DOHH2 (cell line): ENCODE measurements at regions not wholly inside any gene's neighbourhood (a gene's known extent, or its start where the extent isn't known, plus 50 kb on each side); places are given as distances from the start of the nearest gene placed in this dataset.

Experiments used
- H3F3A ChIP-seq: fragments of 200-600 bp; sonication (generic), shearing (Covaris generic); 2 replicates; pipeline ENCODE4 v1.6.0; 2016; ENCODE audit warnings: antibody characterized with exemption, mild to moderate bottlenecking; ENCODE audit not compliant: control insufficient read depth, insufficient read depth
- H3K27ac ChIP-seq: fragments of 200-600 bp; sonication (generic); 2 replicates; pipeline ENCODE4 v1.5.1; 2014; ENCODE audit warnings: low read depth, mild to moderate bottlenecking, low read length, moderate library complexity
- H3K27me3 ChIP-seq: fragments of 200-600 bp; sonication (generic); 2 replicates; pipeline ENCODE4 v1.6.1; 2014; ENCODE audit warnings: mild to moderate bottlenecking, low read length, mixed read lengths; ENCODE audit not compliant: control insufficient read depth
- H3K36me3 ChIP-seq: fragments of 200-600 bp; sonication (generic); 2 replicates; pipeline ENCODE4 v1.6.1; 2014; ENCODE audit warnings: mild to moderate bottlenecking, low read length, moderate library complexity, mixed read lengths; ENCODE audit not compliant: control insufficient read depth
- H3K4me1 ChIP-seq: fragments of 200-600 bp; sonication (generic); 2 replicates; pipeline ENCODE4 v1.6.1; 2014; ENCODE audit warnings: mild to moderate bottlenecking, low read length, mixed read lengths; ENCODE audit not compliant: control insufficient read depth
- H3K4me2 ChIP-seq: fragments of 200-600 bp; sonication (generic); 2 replicates; pipeline ENCODE4 v1.6.0; 2014; ENCODE audit warnings: mild to moderate bottlenecking, low read length, moderate library complexity
- H3K4me3 ChIP-seq: fragments of 200-600 bp; sonication (generic); 2 replicates; pipeline ENCODE4 v1.5.1; 2014; ENCODE audit warnings: mild to moderate bottlenecking, low read length, mixed read lengths
- H3K79me2 ChIP-seq: fragments of 200-600 bp; sonication (generic); 2 replicates; pipeline ENCODE4 v1.6.1; 2014; ENCODE audit warnings: mild to moderate bottlenecking, low read length, mixed read lengths; ENCODE audit not compliant: control insufficient read depth
- H3K9me2 ChIP-seq: fragments of 200-600 bp; sonication (generic); replicated peaks from 2 replicates; pipeline ENCODE4 v1.6.1; 2014; ENCODE audit warnings: mild to moderate bottlenecking, low read length, mixed read lengths; ENCODE audit not compliant: control insufficient read depth
- H3K9me3 ChIP-seq: fragments of 200-600 bp; sonication (generic); 2 replicates; pipeline ENCODE4 v1.6.1; 2014; ENCODE audit warnings: antibody characterized with exemption, low read length, mixed read lengths; ENCODE audit not compliant: control insufficient read depth, insufficient read depth
- H4K20me1 ChIP-seq: fragments of 200-600 bp; sonication (generic); 2 replicates; pipeline ENCODE4 v1.6.0; 2014; ENCODE audit warnings: low read depth, mild to moderate bottlenecking, antibody characterized with exemption, low read length, moderate library complexity; ENCODE audit not compliant: control insufficient read depth, insufficient read depth
- CTCF ChIP-seq: fragments of 200-600 bp; sonication (generic); IDR thresholded peaks from one replicate; pipeline ENCODE4 v1.5.1; 2014; ENCODE audit warnings: antibody characterized with exemption, mild to moderate bottlenecking, low read depth, low read length; ENCODE audit not compliant: poor library complexity, severe bottlenecking
- EZH2phosphoT487 ChIP-seq: fragments of 200-600 bp; sonication (generic); IDR thresholded peaks from 2 replicates; pipeline ENCODE4 v1.6.1; 2017; ENCODE audit warnings: borderline replicate concordance, mild to moderate bottlenecking, antibody characterized with exemption, low read length, moderate library complexity, mixed read lengths

GRCh38 chr14:37939442-37940028, 268.2 kb upstream of the SSTR1 start:
- Histone ChIP-seq H3K9me2 (no peaks in the 10 kb centered on the region), H3K4me3 (no peak overlapping the region), H3K9me3 (peaks cover 9% of the 10 kb centered on the region; the same call in 1 of the 2 replicates), H4K20me1 (no peaks in the 10 kb centered on the region), H3K36me3 (no peaks in the 10 kb centered on the region), H3F3A (no peaks in the 10 kb centered on the region), H3K4me1 (no peaks in the 10 kb centered on the region), H3K27ac (no peak overlapping the region), H3K4me2 (no peak overlapping the region), H3K79me2 (no peaks in the 10 kb centered on the region), H3K27me3 (no peaks in the 10 kb centered on the region)
- TF ChIP-seq CTCF: no peak
- no peak for TF ChIP-seq EZH2phosphoT487

- Histone ChIP-seq H3K4me1 (no peaks in the 10 kb centered on the region), H3K36me3 (no peaks in the 10 kb centered on the region), H3K4me3 (no peak overlapping the region), H4K20me1 (no peaks in the 10 kb centered on the region), H3K9me3 (peaks cover 24% of the 10 kb centered on the region; the same call in 1 of the 2 replicates), H3F3A (no peaks in the 10 kb centered on the region), H3K27ac (no peak overlapping the region), H3K9me2 (no peaks in the 10 kb centered on the region), H3K4me2 (no peak overlapping the region), H3K79me2 (no peaks in the 10 kb centered on the region), H3K27me3 (no peaks in the 10 kb centered on the region)
- TF ChIP-seq CTCF (no peak), EZH2phosphoT487 (no peak)
Observed at GRCh38 chr14:37945959-37946358, 261.7 kb upstream of the SSTR1 start.

GRCh38 chr14:37946819-37947218, 260.9 kb upstream of the SSTR1 start:
- TF ChIP-seq CTCF (no peak), EZH2phosphoT487 (no peak)
- Histone ChIP-seq H3K9me2 (no peaks in the 10 kb centered on the region), H3K4me3 (no peak overlapping the region), H3K36me3 (no peaks in the 10 kb centered on the region), H3K4me2 (no peak overlapping the region), H3K79me2 (no peaks in the 10 kb centered on the region), H3K4me1 (no peaks in the 10 kb centered on the region), H3K9me3 (peaks cover 24% of the 10 kb centered on the region; the same call in 1 of the 2 replicates), H3K27me3 (no peaks in the 10 kb centered on the region), H3F3A (no peaks in the 10 kb centered on the region), H3K27ac (no peak overlapping the region), H4K20me1 (no peaks in the 10 kb centered on the region)
